Occipital lobe (tissue), 1 donor: ENCODE measurements at regions not wholly inside any gene's neighbourhood (a gene's known extent, or its start where the extent isn't known, plus 50 kb on each side); places are given as distances from the start of the nearest gene placed in this dataset. TPM values are rescaled to one million over a fixed set of nuclear protein-coding genes. Genes with fewer than 3 reads are reported as not detected.

Experiments
- small RNA-seq: library from RNA; depleted of rRNA; stranded (forward); fragments of <200 nt; gene quantifications from one replicate; pipeline ENCODE3, GENCODE V24; 2014

Small RNAs in the stretch of these regions (small RNA-seq; reads per million reads assigned to genes)
- gene RNA5-8SP4 = not detected
